GM12864 (cell line): ENCODE measurements at regions not wholly inside any gene's neighbourhood (a gene's known extent, or its start where the extent isn't known, plus 50 kb on each side); places are given as distances from the start of the nearest gene placed in this dataset.
"Not testable (repeated sequence)": the region's sequence is repeated elsewhere in the genome, so short reads cannot be mapped to it uniquely, and the experiment has no call there.

ENCODE experiments used
- DNase-seq: peaks from one replicate; pipeline ENCODE4 v3.0.0-alpha.2; 2011; ENCODE audit warnings: low read depth
- H3K4me3 ChIP-seq: 2 replicates; pipeline ENCODE4 v1.5.1; 2011; ENCODE audit warnings: mild to moderate bottlenecking, low read depth, low read length, control low read depth
- TF ChIP-seq, protein P1 (sequence below): IDR thresholded peaks from 2 replicates; pipeline ENCODE4 v1.5.1; 2011; ENCODE audit warnings: low read depth, mild to moderate bottlenecking, moderate library complexity, low read length, control low read depth, inconsistent platforms; ENCODE audit errors: missing control alignments

DNA sequence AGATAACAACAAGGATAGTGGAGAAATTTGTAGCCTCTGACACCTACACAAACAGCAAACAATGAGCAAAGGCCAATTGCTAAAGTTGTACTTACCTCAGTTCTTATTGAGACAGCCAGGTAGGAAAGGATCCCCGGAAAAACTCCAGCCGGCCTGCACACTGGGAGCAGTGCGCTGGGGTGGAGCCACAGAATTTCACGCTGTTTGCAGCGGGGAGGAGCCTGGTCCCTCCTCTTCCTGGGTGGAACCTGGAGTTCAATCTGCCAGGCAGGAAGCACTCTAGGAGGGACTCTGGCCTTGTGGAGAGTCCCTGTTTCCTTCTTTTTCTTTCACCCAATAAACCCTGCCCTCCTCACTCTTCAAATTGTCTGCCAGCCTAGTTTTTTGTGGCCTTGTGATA lies 382.6 kb upstream of the TGIF2LX start:
- not testable (repeated sequence) for H3K4me3 ChIP-seq, DNase-seq

DNA sequence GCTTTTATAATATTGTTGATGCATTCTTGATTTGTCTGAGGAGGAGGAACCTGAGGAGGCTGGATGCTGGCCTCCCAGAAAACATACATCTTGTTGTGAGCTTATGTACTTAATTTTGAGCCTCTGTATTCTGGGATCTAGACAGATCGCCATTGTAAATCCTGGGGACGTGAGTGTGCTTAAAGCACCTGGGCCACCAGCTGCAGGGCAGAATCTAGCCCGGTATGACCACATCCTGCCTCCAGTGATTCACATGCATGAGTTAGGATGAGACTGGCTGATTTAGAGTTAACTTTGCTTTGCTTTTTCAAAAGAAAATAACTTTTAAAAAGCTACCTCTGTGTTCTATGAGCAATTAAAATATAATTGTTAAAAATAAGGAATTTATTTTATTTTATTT lies 364.6 kb upstream of the TGIF2LX start:
- DNase-seq, H3K4me3 ChIP-seq: not testable (repeated sequence)

DNA sequence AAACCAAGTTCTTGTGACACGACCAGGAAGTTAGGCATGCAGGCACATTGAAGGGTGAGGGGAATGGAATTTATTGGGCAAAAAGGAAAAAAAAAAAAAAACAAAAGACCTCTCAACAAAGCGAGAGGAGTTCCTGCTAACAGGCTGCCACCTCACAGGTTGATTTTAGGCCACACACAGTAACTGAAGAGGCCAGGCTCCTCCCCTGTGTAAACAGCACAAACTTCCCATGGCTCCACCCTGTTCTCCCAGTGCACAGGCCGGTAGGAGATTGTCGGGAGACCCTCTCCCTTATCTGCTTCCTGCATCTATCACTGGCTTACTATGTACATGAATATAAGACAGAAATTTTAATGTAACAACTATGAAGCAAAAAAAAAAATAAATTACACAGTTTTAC lies 359.6 kb upstream of the TGIF2LX start:
- not testable (repeated sequence) for H3K4me3 ChIP-seq, DNase-seq

DNA sequence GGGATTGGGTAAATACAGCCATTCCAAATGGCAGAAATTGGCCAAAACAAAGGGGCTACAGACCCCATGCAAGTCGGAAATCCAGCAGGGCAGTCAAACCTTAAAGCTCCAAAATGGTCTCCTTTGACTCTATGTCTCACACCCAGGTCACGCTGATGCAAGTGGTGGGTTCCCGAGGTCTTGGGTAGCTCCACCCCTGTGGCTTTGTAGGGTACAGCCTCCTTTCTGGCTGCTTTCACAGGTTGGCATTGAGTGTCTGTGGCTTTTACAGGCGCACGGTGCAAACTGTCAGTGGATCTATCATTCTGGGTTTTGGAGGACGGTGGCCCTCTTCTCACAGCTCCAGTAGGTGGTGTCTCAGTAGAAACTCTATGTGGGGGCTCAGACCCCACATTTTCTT lies 358.6 kb upstream of the TGIF2LX start:
- DNase-seq, H3K4me3 ChIP-seq: not testable (repeated sequence)

DNA sequence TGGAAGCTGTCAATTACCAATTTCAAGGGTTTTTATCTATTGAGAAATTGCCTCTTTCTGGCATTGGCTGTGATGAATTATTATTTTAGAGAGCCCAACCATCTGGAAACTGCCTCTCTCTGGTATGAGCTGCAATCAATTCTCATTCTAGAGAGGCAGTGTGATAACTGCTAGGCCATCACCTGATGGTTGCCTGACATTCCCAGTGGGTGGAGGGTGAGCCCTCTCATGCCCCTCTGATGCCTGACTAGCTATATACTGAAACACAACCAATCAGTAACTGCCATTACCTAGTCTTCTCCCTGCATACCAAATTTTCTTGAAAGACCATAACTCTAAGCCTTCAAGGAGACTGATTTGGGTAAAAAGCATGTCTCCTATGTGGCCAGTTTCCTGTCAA lies 353.9 kb upstream of the TGIF2LX start:
- H3K4me3 ChIP-seq, DNase-seq: not testable (repeated sequence)

- DNase-seq: not testable (repeated sequence)
These were observed 339.8 kb upstream of the TGIF2LX start for GRCh38 chrX:89581868-89582267.

DNA sequence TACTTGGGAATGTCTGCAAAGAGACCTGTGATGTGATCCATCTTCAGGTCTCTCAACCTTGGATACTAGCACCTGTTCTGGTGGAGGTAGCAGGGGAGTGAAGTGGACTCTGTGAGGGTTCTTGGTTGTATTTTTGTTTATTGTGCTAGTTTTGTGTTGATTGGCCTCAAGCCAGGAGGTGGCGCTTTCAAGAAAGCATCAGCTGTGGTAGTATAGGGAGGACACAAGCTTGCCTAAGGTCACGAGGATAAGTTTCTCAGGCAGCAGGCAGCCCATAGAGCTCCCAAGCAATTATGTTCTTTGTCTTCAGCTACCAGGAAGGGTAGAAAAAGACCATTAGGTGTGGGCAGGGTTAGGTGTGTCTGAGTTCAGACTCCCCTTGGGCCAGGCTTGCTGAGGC lies 289.9 kb upstream of the TGIF2LX start:
- not testable (repeated sequence) for H3K4me3 ChIP-seq, DNase-seq

More at GRCh38 chrX:89581868-89582267, 339.8 kb upstream of the TGIF2LX start:
- not testable (repeated sequence) for H3K4me3 ChIP-seq

GRCh38 chrX:89635887-89636286 lies 285.8 kb upstream of the TGIF2LX start:
- not testable (repeated sequence) for DNase-seq, H3K4me3 ChIP-seq

DNA sequence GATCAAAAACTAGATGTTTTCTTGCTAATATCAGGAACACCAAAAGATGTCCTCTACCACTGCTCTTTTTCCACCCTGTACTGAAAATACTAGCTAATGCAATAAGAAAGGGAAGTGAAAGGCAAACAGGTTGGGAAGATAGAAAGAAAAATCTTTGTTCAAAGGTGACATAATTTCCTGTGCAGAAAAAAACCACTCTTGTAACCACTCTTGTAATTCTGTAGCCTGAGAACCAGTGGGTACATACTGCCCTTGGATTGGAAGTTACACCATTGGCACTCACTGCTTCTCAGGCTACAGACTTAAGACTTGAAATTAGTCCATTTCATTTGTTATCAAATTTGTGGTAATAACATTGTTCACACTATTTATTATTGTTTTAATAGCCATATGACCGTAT lies 263.0 kb upstream of the TGIF2LX start:
- DNase-seq, H3K4me3 ChIP-seq: not testable (repeated sequence)

GRCh38 chrX:89706481-89706880 lies 215.2 kb upstream of the TGIF2LX start:
- DNase-seq: not testable (repeated sequence)

GRCh38 chrX:89707363-89707927 lies 214.3 kb upstream of the TGIF2LX start:
- H3K4me3 ChIP-seq, DNase-seq: not testable (repeated sequence)

More at GRCh38 chrX:89706481-89706880, 215.2 kb upstream of the TGIF2LX start:
- not testable (repeated sequence) for H3K4me3 ChIP-seq

DNA sequence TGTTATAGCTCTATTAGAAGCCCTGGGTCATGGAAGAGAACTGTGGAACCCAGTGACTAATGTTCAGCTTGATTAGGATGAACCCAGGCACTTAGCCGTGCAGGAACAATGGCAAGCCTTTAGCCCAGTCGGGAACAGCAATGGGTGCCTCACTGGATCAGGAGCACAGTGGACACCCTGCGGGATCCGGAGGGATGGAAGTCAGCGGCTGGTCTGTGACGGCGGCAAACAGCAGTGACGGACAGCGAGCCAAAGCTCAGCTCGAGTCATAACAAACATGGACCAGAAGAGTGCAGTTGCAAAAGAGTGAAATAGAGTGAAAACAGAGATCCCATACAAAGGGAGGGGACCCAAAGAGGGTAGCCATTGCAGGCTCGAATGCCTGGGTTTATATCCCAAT lies 187.3 kb upstream of the TGIF2LX start:
- not testable (repeated sequence) for DNase-seq

DNA sequence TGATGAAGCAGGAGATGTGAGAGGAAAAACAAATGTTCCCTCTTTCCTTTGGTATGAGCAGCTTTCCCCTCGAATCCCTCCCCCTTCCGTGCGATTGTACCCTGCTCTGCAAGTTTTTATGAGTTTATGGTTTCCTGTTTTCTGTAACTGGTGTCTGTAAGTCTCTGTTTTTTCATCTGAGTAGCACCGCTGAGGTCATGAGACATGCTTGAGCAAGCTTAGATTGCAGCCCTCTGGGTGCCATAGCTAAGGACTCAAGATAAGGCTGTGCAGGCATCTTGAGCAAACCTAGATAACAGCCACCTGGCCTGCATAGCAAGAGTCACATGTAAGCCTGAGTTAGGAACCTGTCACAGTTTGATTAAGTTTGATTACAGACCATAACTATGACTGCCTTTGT lies 165.2 kb upstream of the TGIF2LX start:
- not testable (repeated sequence) for H3K4me3 ChIP-seq, DNase-seq

More for the DNA sequence above, 187.3 kb upstream of the TGIF2LX start:
- not testable (repeated sequence) for H3K4me3 ChIP-seq

GRCh38 chrX:89757767-89758166 lies 163.9 kb upstream of the TGIF2LX start:
- TF ChIP-seq, protein P1, sequence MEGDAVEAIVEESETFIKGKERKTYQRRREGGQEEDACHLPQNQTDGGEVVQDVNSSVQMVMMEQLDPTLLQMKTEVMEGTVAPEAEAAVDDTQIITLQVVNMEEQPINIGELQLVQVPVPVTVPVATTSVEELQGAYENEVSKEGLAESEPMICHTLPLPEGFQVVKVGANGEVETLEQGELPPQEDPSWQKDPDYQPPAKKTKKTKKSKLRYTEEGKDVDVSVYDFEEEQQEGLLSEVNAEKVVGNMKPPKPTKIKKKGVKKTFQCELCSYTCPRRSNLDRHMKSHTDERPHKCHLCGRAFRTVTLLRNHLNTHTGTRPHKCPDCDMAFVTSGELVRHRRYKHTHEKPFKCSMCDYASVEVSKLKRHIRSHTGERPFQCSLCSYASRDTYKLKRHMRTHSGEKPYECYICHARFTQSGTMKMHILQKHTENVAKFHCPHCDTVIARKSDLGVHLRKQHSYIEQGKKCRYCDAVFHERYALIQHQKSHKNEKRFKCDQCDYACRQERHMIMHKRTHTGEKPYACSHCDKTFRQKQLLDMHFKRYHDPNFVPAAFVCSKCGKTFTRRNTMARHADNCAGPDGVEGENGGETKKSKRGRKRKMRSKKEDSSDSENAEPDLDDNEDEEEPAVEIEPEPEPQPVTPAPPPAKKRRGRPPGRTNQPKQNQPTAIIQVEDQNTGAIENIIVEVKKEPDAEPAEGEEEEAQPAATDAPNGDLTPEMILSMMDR: peak; percentile 28
- not testable (repeated sequence) for DNase-seq, H3K4me3 ChIP-seq

GRCh38 chrX:89759076-89759685 lies 162.5 kb upstream of the TGIF2LX start:
- H3K4me3 ChIP-seq: not testable (repeated sequence)

DNA sequence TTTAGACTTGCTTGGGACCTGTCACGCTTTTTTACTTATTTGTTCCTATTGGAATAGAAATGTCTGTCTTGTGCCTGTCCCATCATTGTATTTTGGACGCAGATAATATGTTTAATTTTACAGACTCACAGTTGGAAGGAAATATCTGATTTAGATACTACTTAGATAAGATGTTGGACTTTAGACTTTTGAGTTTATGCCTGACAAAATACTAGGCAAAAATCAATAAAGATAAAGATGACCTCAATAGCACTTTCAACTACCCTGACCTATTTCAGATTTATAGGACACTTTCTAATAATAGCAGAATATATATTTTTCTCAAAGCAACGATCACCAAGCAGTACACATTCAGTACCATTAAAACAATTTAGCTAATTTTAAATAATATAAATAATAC lies 150.1 kb upstream of the TGIF2LX start:
- DNase-seq, H3K4me3 ChIP-seq: not testable (repeated sequence)

More at GRCh38 chrX:89759076-89759685, 162.5 kb upstream of the TGIF2LX start:
- DNase-seq: not testable (repeated sequence)

GRCh38 chrX:89811440-89811839 lies 110.3 kb upstream of the TGIF2LX start:
- H3K4me3 ChIP-seq, DNase-seq: not testable (repeated sequence)

DNA sequence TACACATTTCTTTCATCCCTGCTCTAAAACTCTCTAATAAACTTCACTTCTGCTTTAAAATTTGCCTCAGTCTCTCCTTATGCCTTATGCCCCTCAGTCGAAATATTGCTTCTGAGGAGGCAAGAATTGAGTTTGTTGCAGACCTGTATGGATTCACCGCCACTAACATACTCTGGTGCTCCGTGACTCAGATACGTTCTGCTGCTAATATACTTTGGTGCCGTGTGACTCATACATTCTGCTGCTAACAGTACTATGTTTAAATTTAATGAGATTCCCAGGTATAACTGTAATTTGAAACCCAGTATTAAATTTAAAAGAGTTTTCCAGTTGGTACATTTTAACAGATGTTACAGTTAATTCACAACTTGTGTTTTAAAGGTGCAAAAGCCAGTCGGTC lies 82.0 kb upstream of the TGIF2LX start:
- not testable (repeated sequence) for H3K4me3 ChIP-seq, DNase-seq
